ENCODE measurements at regions not wholly inside any gene's neighbourhood (a gene's known extent, or its start where the extent isn't known, plus 50 kb on each side); places are given as distances from the start of the nearest gene placed in this dataset.

- TF ChIP-seq ISL1 (CRISPR knock-in tag; IDR thresholded peaks at IDR 0.05), result no peak
- no peak for TF ChIP-seq ZNF70 (CRISPR knock-in tag; IDR thresholded peaks at IDR 0.05)
- no peak for TF ChIP-seq ZFP3 (CRISPR knock-in tag; IDR thresholded peaks at IDR 0.05)
- TF ChIP-seq CREB5 (CRISPR knock-in tag; IDR thresholded peaks at IDR 0.05; ENCODE audit: low read depth), result no peak
- TF ChIP-seq ZNF565 (CRISPR knock-in tag; conservative IDR thresholded peaks at IDR 0.05; ENCODE audit: low read depth), result no peak
- TF ChIP-seq ARNTL (CRISPR knock-in tag; IDR thresholded peaks at IDR 0.05; ENCODE audit: borderline replicate concordance, low read depth), result no peak
- no peak for TF ChIP-seq RARB (CRISPR knock-in tag; IDR thresholded peaks at IDR 0.05)
Measured at GRCh38 chr3:43161684-43162229, 55.9 kb upstream of the POMGNT2 start (continued).

- no peak for TF ChIP-seq ZNF8 (CRISPR knock-in tag; IDR thresholded peaks at IDR 0.05)
- TF ChIP-seq ISL1 (CRISPR knock-in tag; IDR thresholded peaks at IDR 0.05), result no peak
- TF ChIP-seq ZNF70 (CRISPR knock-in tag; IDR thresholded peaks at IDR 0.05), result no peak
- no peak for TF ChIP-seq TSHZ2 (CRISPR knock-in tag; IDR thresholded peaks at IDR 0.05)
- TF ChIP-seq, protein P1, sequence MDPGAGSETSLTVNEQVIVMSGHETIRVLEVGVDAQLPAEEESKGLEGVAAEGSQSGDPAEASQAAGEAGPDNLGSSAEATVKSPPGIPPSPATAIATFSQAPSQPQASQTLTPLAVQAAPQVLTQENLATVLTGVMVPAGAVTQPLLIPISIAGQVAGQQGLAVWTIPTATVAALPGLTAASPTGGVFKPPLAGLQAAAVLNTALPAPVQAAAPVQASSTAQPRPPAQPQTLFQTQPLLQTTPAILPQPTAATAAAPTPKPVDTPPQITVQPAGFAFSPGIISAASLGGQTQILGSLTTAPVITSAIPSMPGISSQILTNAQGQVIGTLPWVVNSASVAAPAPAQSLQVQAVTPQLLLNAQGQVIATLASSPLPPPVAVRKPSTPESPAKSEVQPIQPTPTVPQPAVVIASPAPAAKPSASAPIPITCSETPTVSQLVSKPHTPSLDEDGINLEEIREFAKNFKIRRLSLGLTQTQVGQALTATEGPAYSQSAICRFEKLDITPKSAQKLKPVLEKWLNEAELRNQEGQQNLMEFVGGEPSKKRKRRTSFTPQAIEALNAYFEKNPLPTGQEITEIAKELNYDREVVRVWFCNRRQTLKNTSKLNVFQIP (CRISPR knock-in tag; IDR thresholded peaks at IDR 0.05; ENCODE audit: borderline replicate concordance, low read depth), result no peak
- TF ChIP-seq CSDC2 (CRISPR knock-in tag; IDR thresholded peaks at IDR 0.05), result no peak
- no peak for TF ChIP-seq TCF4 (CRISPR knock-in tag; IDR thresholded peaks at IDR 0.05; ENCODE audit: borderline replicate concordance)
- no peak for TF ChIP-seq CREB5 (CRISPR knock-in tag; IDR thresholded peaks at IDR 0.05; ENCODE audit: low read depth)
- TF ChIP-seq GLIS3 (CRISPR knock-in tag; IDR thresholded peaks at IDR 0.05), result no peak
- no peak for TF ChIP-seq SNAI2 (CRISPR knock-in tag; IDR thresholded peaks at IDR 0.05)
- no peak for TF ChIP-seq ARNTL (CRISPR knock-in tag; IDR thresholded peaks at IDR 0.05; ENCODE audit: borderline replicate concordance, low read depth)
- no peak for TF ChIP-seq OSR1 (CRISPR knock-in tag; IDR thresholded peaks at IDR 0.05)
- TF ChIP-seq ZFP30 (CRISPR knock-in tag; IDR thresholded peaks at IDR 0.05), result no peak
- ATAC-seq, result no peak
Measured at GRCh38 chr3:43160664-43161063, 54.8 kb upstream of the POMGNT2 start.

DNA sequence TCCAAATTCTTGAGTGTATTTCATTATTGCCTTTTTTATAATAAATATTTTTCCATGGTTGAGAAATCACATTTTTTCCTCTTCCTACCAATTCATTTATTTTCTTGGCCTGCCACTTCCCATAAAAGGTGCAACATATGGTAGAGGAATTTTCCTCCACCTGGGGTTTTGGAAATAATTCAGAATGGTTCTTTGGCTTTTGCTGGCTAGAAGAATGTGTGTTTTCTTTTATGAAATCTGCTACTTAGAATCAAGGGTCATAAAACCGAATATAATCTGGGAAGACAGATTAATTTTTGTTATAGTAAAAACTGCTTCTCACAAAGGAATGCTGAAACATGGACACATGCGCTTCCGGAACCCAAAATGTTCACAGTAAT, 54.0 kb upstream of the POMGNT2 start:
- ATAC-seq, result no peak
- TF ChIP-seq PATZ1 (CRISPR knock-in tag; IDR thresholded peaks at IDR 0.05; ENCODE audit: borderline replicate concordance) (no peak), TCF4 (CRISPR knock-in tag; IDR thresholded peaks at IDR 0.05; ENCODE audit: borderline replicate concordance) (no peak), ZFP3 (CRISPR knock-in tag; IDR thresholded peaks at IDR 0.05) (no peak), OSR1 (CRISPR knock-in tag; IDR thresholded peaks at IDR 0.05) (no peak), ZFP30 (CRISPR knock-in tag; IDR thresholded peaks at IDR 0.05) (no peak)

- no peak for TF ChIP-seq TCF4 (CRISPR knock-in tag; IDR thresholded peaks at IDR 0.05; ENCODE audit: borderline replicate concordance)
- no peak for TF ChIP-seq ISL1 (CRISPR knock-in tag; IDR thresholded peaks at IDR 0.05)
- TF ChIP-seq, protein P2, sequence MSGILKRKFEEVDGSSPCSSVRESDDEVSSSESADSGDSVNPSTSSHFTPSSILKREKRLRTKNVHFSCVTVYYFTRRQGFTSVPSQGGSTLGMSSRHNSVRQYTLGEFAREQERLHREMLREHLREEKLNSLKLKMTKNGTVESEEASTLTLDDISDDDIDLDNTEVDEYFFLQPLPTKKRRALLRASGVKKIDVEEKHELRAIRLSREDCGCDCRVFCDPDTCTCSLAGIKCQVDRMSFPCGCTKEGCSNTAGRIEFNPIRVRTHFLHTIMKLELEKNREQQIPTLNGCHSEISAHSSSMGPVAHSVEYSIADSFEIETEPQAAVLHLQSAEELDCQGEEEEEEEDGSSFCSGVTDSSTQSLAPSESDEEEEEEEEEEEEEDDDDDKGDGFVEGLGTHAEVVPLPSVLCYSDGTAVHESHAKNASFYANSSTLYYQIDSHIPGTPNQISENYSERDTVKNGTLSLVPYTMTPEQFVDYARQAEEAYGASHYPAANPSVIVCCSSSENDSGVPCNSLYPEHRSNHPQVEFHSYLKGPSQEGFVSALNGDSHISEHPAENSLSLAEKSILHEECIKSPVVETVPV (CRISPR knock-in tag; IDR thresholded peaks at IDR 0.05), result no peak
- TF ChIP-seq PPARA (CRISPR knock-in tag; IDR thresholded peaks at IDR 0.05; ENCODE audit: borderline replicate concordance), result no peak
- no peak for TF ChIP-seq ZFP3 (CRISPR knock-in tag; IDR thresholded peaks at IDR 0.05)
- no peak for TF ChIP-seq ESRRG (CRISPR knock-in tag; IDR thresholded peaks at IDR 0.05)
- no peak for TF ChIP-seq ZC3H10 (CRISPR knock-in tag; IDR thresholded peaks at IDR 0.05)
- TF ChIP-seq ZNF8 (CRISPR knock-in tag; IDR thresholded peaks at IDR 0.05), result no peak
- ATAC-seq, result no peak
Measured at GRCh38 chr3:43159131-43159875, 53.4 kb upstream of the POMGNT2 start.
